Gastrocnemius medialis (tissue), 4 donors: ENCODE measurements at regions not wholly inside any gene's neighbourhood (a gene's known extent, or its start where the extent isn't known, plus 50 kb on each side); places are given as distances from the start of the nearest gene placed in this dataset.

Experiments
- CTCF ChIP-seq, 5 experiments: fragments of 450-650 bp in 3 of 5; fragments of 200-600 bp in 2 of 5; sonication (generic) in 2 of 5; IDR thresholded peaks in 4 of 5; conservative IDR thresholded peaks in 1 of 5; 1 replicate in 4 of 5; 2 replicates in 1 of 5; pipeline ENCODE4 v1.5.1; 2016 to 2019; ENCODE audit warnings: antibody characterized with exemption in 5 of 5, mild to moderate bottlenecking in 3 of 5, moderate library complexity in 3 of 5
- POLR2A ChIP-seq, 2 donors: fragments of 450-650 bp; IDR thresholded peaks; one replicate each; pipeline ENCODE4 v1.6.1; 2017; ENCODE audit warnings: antibody characterized with exemption in 2 of 2, mild to moderate bottlenecking in 2 of 2, moderate library complexity in 2 of 2

GRCh38 chr12:90301095-90301494 lies 592.5 kb upstream of the ATP2B1 start:
- no peak for TF ChIP-seq CTCF (IDR thresholded peaks at IDR 0.05 in 4 of 5, conservative IDR thresholded peaks at IDR 0.05 in 1 of 5)
- no peak for TF ChIP-seq POLR2A (IDR thresholded peaks at IDR 0.05)
